OCI-LY1 (cell line): ENCODE measurements at regions not wholly inside any gene's neighbourhood (a gene's known extent, or its start where the extent isn't known, plus 50 kb on each side); places are given as distances from the start of the nearest gene placed in this dataset.

Source experiments
- EZH2 ChIP-seq: fragments of 200-600 bp; sonication (generic), shearing (Covaris generic); IDR thresholded peaks from 2 replicates; pipeline ENCODE4 v1.8.0; 2017; ENCODE audit warnings: borderline replicate concordance, mixed run types, mild to moderate bottlenecking, antibody characterized with exemption, low read length, moderate library complexity, mixed read lengths
- TF ChIP-seq, protein P1 (sequence below): fragments of 200-600 bp; sonication (generic), shearing (Covaris generic); IDR thresholded peaks from 2 replicates; pipeline ENCODE4 v1.5.1; 2017; ENCODE audit warnings: mild to moderate bottlenecking, antibody characterized with exemption, low read length, moderate library complexity, mixed read lengths

DNA sequence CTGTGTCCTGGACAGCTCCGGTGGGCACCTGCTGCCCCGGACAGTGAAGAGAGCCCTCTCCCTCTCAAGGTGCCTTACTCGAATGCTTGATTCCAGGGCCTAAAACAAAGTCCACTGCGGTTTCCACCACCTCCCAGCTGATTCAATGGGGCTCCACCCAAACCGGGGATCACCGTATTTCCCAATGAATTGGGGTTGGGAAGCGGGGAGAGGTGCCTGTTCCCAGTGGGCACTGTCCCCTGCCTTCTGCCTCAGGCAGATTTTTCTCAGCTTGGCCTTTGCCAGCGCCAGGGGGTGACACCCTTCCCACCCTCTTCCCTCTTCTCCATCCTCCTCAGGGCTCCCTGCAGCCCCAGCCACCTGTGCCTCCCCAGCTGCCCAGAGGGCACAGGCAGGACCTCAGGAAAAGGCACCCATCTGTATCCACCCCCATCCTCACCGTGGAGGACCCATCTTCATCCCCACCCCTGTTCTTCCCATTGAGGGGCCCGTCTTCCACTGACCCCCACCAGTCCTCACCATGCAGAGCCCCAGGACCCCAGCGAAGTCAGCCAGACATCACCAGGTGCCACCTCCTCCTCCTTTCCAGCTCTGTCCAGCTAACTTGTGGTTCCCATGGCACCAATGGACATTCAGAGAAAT, 66.7 kb upstream of the HPCAL1 start:
- TF ChIP-seq, protein P1, sequence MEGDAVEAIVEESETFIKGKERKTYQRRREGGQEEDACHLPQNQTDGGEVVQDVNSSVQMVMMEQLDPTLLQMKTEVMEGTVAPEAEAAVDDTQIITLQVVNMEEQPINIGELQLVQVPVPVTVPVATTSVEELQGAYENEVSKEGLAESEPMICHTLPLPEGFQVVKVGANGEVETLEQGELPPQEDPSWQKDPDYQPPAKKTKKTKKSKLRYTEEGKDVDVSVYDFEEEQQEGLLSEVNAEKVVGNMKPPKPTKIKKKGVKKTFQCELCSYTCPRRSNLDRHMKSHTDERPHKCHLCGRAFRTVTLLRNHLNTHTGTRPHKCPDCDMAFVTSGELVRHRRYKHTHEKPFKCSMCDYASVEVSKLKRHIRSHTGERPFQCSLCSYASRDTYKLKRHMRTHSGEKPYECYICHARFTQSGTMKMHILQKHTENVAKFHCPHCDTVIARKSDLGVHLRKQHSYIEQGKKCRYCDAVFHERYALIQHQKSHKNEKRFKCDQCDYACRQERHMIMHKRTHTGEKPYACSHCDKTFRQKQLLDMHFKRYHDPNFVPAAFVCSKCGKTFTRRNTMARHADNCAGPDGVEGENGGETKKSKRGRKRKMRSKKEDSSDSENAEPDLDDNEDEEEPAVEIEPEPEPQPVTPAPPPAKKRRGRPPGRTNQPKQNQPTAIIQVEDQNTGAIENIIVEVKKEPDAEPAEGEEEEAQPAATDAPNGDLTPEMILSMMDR, result no peak
- no peak for TF ChIP-seq EZH2
